GM10248 (cell line): ENCODE measurements at regions not wholly inside any gene's neighbourhood (a gene's known extent, or its start where the extent isn't known, plus 50 kb on each side); places are given as distances from the start of the nearest gene placed in this dataset.

Source experiments
- CTCF ChIA-PET: fragments of 300-600 bp; sonication (Branson Sonifier 250); formaldehyde crosslinking; extraction: SDS; loops from one replicate; lab custom pipeline; 2021; ENCODE audit warnings: antibody characterized with exemption; lab: Yijun Ruan, JAX
- POLR2A ChIA-PET: fragments of 350-650 bp; sonication (Branson Sonifier 250); formaldehyde crosslinking; extraction: SDS; loops from one replicate; lab custom pipeline; 2020; ENCODE audit warnings: antibody characterized with exemption; lab: Yijun Ruan, JAX
- DNase-seq: peaks from one replicate; pipeline ENCODE4 v3.0.0; 2012; ENCODE audit errors: extremely low spot score
- CTCF ChIP-seq: IDR thresholded peaks from 2 replicates; pipeline ENCODE4 v1.5.1; 2012; ENCODE audit warnings: mild to moderate bottlenecking, low read depth; ENCODE audit errors: extremely low read depth, missing control alignments, control extremely low read depth

GRCh38 chr5:4089087-4089486, 493.5 kb downstream of the IRX1 start:
- no peak for TF ChIP-seq CTCF
- no peak for DNase-seq
- ChIA-PET POLR2A (no interaction called here), CTCF (no interaction called here)

DNA sequence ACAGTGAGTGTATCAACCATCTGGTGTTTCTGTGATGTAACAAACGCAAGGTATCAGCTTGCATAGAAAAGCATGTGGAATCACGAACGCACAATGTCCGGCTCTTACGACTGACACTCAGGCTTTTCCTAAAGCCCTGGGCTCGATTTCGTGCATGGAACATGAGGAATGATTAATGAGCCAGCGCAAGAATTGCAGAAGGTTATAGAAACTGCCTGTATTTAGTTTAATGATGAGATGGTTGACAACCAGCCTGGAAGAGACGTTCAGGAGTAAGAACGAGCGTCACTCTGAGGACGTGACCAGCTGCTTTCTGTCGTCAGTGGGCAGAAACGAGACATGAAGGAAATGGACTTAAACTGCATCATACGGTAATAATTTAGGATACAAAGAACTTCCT, 497.6 kb downstream of the IRX1 start:
- DNase-seq = no peak
- POLR2A ChIA-PET = no interaction called here
- no peak for TF ChIP-seq CTCF
- CTCF ChIA-PET = no interaction called here

- no peak for TF ChIP-seq CTCF
- ChIA-PET CTCF (no interaction called here), POLR2A (no interaction called here)
- DNase-seq = no peak
Measured at GRCh38 chr5:4093970-4094369, 498.3 kb downstream of the IRX1 start.

- ChIA-PET CTCF (interaction anchor here (1.3 kb wide), 1 partner anchor 17 kb away, joined by 3 read pairs; no protein-coding TSS in a partner anchor), POLR2A (no interaction called here)
- no peak for DNase-seq
- no peak for TF ChIP-seq CTCF
Measured at GRCh38 chr5:4095918-4096630, 500.4 kb downstream of the IRX1 start.

DNA sequence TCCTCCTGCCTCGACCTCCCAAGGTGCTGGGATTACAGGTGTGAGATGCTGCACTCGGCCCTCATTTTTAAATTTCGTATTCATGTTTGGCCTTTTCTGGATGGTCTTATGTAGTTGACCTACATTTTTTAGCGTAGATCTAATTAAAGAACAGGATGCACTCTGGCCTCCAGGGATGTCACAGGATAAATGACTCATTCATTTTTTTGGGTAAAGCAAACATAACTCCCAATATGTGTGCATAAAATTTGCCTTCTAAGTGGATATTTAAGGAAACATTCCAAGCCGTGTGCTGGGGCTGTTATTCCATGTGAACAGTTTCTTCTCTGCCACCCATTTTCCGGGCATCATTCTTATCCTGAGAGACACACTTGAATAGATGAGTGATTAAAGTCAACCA, 501.6 kb downstream of the IRX1 start:
- no peak for DNase-seq
- POLR2A ChIA-PET = no interaction called here
- TF ChIP-seq CTCF = no peak
- CTCF ChIA-PET = no interaction called here

GRCh38 chr5:4098226-4098625, 502.6 kb downstream of the IRX1 start:
- no peak for DNase-seq
- ChIA-PET POLR2A (no interaction called here), CTCF (no interaction called here)
- no peak for TF ChIP-seq CTCF
